HG02885 (cell line): ENCODE measurements at regions not wholly inside any gene's neighbourhood (a gene's known extent, or its start where the extent isn't known, plus 50 kb on each side); places are given as distances from the start of the nearest gene placed in this dataset.
"Not testable (repeated sequence)": the region's sequence is repeated elsewhere in the genome, so short reads cannot be mapped to it uniquely, and the experiment has no call there.

Experiments
- ATAC-seq: cut with Tn5 transposase; IDR thresholded peaks from one replicate; pipeline ENCODE4 v1.9.1; 2021; ENCODE audit warnings: mild to moderate bottlenecking; ENCODE audit not compliant: unreplicated experiment, poor library complexity

DNA sequence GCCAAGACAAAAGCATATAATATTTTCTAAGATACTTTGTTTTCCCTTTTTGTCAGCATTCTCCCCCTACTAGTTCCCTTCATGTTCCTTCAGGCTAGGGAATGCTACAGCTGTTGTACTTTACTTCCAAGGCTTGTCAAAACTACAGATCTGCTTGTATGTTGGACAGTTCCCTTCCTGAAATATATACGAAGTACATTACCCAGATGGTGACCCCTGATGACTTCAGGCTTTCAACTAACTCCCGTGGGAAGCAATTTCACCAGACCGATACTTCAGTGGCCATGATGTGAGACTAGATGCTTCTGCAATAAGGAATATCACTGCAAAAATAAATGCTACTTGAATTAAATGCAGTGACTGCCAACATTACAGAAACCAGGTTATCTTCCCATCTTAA is 332.8 kb downstream of the SH2D1A start:
- no peak for ATAC-seq

DNA sequence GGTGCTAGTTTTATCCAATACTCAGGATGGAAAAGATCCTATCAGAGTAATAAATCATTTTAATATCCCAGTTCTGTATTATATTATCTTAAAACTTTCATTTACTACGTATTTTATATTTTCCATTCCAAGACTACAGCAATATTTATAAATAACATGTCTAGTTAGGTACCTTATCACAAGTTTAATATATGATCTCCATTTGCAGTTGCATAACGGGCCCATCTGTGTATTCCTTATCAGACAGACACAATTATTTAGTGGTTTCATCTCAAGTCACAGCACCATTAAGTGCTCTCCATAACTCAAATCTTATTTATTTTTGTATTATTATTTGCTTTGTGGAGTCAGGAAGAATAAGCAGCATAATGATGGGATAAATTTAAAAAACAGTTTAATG is 333.9 kb downstream of the SH2D1A start:
- ATAC-seq = no peak

DNA sequence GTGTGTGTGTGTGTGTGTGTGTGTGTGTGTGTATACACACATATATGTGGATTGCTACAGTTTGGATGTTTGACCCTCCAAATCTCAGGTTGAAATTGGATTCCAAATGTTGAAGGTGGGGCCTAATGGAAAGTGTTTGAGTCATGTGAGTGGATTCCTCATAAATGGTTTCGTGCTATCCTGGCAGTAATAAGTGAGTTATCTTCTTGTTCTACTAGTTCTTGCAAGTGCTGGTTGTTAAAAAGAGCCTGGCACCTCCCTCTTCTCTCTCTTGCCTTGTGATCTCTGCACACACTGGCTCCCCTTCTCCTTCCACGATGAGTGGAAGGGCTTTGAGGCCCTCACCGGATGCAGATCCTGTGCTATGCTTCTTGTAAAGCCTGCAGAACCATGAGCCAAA is 344.1 kb downstream of the SH2D1A start:
- ATAC-seq = no peak

GRCh38 chrX:124699876-124700275 is 353.5 kb downstream of the SH2D1A start:
- ATAC-seq = no peak

GRCh38 chrX:124717537-124717936 is 371.2 kb downstream of the SH2D1A start:
- ATAC-seq = no peak

DNA sequence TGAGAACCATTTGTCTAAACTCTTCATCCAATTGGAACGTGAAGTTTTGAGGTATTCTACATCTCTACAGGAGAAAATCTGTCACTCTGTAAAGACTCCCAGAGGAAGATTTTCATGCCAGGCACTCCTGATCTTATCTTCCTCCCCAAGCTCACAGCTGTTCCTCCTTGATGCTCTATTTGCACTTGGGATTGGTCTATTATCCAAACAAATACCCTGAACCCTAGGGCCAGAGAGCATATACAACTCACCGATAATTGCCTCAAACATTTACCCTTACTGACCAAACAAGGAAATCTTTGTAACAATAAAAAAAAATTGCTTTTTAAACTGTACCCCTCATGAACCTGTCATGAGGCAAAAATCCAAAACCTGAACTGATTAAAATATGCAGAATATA is 372.7 kb downstream of the SH2D1A start:
- no peak for ATAC-seq

DNA sequence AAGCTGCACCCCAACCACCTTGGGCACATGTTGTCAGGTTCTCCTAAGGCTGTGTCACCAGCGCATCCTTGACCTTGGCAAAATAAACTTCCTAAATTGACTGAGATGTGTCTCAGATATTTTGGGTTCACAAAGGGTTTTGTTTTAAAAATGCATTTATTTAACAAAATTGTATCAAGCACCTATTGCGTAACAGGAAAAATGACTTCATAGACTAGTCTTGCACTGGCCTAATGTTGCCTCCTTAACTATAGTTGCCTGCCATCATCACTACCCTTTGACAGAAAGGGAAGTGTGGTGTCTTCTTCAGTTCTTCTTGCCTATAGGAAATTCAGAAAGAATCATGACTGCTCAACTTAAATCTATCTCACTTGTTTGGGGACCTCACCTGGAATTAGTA is 374.2 kb downstream of the SH2D1A start:
- ATAC-seq = no peak

- no peak for ATAC-seq
These were observed 379.1 kb downstream of the SH2D1A start for GRCh38 chrX:124725502-124725901.

DNA sequence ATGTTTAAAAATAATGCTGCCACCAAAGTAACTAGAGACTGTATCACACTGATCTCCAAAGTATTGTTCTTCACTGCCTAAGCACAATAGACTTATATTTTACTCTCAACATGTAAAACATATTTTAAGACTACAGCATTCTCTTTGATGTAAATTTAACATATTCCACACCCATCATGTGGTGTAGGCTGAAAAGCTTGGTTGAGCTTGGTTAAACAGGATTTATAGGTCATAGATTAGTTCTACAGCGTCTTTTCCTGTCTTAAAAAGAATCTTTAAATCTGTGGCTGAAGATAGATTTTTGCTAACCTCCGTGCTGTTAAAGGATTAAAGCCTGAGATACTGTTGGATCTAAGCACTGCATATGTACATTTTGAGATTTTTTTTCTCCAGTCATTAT is 379.9 kb downstream of the SH2D1A start:
- no peak for ATAC-seq

DNA sequence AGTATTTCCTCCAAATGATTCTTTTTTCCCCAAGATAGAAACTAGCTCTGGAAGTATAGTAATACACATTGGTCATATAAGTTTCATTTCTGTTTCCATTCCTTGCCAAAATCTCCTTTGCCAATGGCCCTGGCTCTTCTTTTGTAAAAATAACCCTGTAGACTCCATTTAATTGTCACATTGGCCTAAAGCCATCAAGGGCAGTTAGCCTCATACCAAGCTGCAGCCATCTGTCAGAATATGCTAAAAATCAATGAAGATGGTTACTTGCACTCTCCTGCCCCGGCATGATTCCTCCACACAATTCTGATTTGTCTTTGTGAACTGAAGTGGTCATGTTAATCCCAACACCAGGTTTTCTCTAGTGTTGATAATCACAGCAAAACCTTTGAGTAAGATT is 380.5 kb downstream of the SH2D1A start:
- ATAC-seq = no peak

DNA sequence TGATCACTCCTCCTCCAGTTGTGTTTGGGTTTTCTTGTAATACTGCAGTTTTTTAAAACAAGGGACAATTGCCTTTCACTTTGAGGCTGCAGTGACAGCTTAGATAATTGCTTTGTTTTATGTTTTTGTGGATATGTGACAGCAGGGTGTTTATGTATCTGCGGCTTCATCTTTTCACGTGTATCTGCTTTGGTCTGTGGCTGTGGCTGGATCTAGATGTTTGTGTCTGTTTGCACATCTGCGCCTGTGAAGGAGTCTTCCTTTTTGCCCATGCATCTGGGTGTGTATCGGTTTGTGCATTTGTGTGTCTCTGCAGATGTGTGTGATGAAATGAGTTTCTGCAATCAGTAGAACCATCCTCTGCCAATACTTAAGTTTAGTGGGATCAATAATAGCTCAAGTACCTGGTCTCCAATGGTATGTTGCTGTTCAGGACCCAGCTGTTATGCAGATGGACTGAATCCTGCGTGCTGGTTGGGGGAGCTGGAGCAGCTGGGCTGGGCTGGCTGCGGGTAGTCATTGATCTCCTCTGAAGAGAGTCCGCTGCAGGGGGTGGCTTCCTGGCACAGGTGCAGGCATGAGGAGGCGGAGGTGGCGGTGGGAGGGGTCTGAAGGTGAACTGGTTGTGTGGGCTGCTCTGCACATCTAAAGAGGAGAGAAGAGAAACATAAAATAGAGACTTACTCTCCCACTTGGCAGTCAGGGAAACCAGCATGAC is 390.3 kb downstream of the SH2D1A start:
- ATAC-seq = no peak

- no peak for ATAC-seq
These were observed 391.4 kb downstream of the SH2D1A start for GRCh38 chrX:124737771-124738170.

- ATAC-seq = no peak
These were observed 400.9 kb downstream of the SH2D1A start for GRCh38 chrX:124747295-124747694.

GRCh38 chrX:124764354-124764753 is 418.0 kb downstream of the SH2D1A start:
- no peak for ATAC-seq

DNA sequence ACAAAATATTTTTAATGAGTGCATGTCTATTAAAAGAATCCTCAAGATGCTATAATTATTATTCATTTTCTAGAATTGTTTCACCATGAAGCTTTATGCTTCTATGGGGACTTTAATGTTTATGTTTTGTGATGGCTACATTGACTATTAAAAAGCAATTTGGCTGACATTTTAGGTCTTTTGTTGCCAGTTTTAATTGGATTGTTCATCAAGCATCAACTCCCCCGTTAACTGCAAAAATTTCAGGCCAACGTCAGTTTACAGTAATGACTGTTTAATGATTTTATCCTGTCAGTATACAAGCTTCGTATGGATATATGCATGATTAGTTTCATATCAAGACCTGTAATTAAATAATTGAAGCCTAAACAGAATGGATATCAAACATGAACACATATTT is 422.8 kb downstream of the SH2D1A start:
- no peak for ATAC-seq

- no peak for ATAC-seq
These were observed 424.9 kb downstream of the SH2D1A start for GRCh38 chrX:124771292-124771691.

- not testable (repeated sequence) for ATAC-seq
These were observed 441.9 kb downstream of the SH2D1A start for GRCh38 chrX:124788253-124788652.

GRCh38 chrX:124789874-124790273 is 443.5 kb downstream of the SH2D1A start:
- ATAC-seq = not testable (repeated sequence)

DNA sequence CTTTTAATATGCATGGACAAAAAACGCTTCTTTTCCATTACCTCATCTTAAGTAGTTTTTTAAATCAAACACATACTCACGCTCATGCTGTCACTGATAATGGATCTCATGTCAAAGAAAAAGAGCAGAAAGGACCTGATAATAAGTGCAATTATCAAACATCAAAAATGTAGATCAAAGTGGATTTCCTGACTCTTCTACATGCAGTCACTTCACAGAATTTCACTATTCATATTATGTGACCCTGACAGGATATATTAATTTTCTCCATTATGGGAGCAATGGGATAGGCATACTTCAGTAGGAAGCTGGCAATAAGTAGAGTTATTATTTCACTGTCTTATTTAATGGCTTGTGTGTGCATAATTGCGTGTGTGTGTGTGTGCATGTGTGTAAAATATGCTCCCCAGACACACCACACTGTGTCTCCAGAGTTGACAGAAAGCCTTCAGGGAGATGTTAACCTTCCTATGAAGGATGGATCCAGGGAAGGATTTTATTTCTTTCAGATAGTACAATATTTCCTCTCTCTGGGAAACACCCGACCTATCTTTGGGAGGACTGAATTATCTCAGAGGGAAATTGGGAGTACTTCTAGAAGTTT is 445.2 kb downstream of the SH2D1A start:
- no peak for ATAC-seq

DNA sequence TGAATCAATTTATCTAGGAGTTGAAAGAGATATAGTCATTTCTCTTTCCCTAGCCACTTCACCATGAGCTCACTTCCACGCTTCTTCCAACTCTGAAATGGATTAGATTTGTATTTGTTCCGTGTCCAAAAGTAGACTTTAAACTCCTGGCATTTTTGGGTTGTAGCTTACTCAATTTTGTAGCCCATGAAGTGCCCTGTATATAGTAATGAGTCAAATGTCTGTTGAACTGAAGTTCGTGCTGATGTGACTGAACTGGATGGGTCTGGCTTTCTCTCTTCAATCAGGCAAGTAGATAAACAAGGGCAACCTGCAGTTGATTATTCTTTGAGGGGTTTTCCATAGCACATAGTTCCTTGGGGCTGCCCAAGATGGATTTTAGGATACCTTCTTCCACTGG is 450.6 kb downstream of the SH2D1A start:
- ATAC-seq = no peak

- no peak for ATAC-seq
These were observed 458.6 kb downstream of the SH2D1A start for GRCh38 chrX:124804962-124805361.

- ATAC-seq = no peak
These were observed 459.1 kb downstream of the SH2D1A start for GRCh38 chrX:124805486-124805885.
